Fibroblast of peridontal ligament (primary cell): ENCODE measurements at regions not wholly inside any gene's neighbourhood (a gene's known extent, or its start where the extent isn't known, plus 50 kb on each side); places are given as distances from the start of the nearest gene placed in this dataset.
"Not testable (repeated sequence)": the region's sequence is repeated elsewhere in the genome, so short reads cannot be mapped to it uniquely, and the experiment has no call there.

Source experiments
- DNase-seq: peaks from one replicate; pipeline ENCODE4 v3.0.0-alpha.2; 2010; ENCODE audit errors: extremely low read depth

DNA sequence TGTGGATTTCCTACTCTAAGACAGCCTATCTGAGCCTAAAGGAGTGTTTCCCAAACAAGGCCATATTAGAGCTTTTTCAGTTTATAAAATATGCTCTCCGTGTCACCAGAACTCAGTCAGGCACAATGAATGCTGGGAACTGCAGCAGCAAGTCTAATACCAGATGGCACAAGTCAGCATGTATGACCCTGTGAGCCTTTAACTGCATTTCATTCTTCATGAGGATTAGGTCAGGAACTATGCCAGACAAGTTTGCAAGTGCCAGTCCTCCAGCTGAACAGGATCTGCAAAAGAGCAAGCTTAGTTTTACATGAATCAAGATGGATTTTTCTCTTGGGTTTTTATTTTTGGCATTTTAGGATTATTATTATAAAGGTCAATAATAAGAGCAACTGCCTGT, 66.7 kb upstream of the SAMD5 start:
- DNase-seq, result peak; percentile 4

GRCh38 chr6:147447835-147448611, 60.5 kb upstream of the SAMD5 start:
- no peak for DNase-seq

- DNase-seq, result no peak
Measured at GRCh38 chr6:147448775-147449174, 59.7 kb upstream of the SAMD5 start.

DNA sequence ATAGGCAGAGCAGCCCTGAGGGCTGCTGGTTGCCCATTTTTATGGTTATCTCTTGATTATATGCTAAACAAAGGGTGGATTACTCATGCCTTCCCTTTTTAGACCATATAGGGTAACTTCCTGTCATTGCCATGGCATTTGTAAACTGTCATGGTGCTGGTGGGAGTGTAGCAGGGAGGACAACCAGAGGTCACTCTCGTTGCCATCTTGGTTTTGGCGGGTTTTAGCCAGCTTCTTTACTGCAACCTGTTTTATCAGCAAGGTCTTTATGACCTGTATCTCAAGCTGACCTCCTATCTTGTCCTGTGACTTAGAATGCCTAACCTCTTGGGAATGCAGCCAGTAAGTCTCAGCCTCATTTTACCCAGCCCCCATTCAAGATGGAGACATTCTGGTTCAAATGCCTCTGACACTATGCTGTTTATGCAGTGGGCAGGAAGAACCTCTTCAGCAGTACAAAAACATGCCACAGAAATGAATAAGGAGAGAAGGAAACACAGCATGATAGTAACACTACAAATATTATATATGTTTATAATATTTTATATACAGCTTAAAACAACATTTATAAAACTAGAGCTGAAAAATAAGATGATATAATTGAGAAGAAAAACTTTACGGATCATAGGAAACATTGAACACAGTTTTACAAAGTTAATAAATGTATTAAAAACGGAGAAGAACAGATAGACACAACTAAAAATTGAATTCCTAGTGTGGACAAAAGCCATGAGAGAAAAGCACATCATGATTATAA, 58.9 kb upstream of the SAMD5 start:
- DNase-seq, result no peak

- no peak for DNase-seq
Measured at GRCh38 chr6:147453361-147453760, 55.1 kb upstream of the SAMD5 start.

- DNase-seq, result not testable (repeated sequence)
Measured at GRCh38 chr6:147454862-147455261, 53.6 kb upstream of the SAMD5 start.
